Natural killer cell (primary cell): ENCODE measurements at regions not wholly inside any gene's neighbourhood (a gene's known extent, or its start where the extent isn't known, plus 50 kb on each side); places are given as distances from the start of the nearest gene placed in this dataset.

Source experiments
- ATAC-seq, 3 donors: fragments of 150-1000 bp in 2 of 3; fragments of 200-7000 bp in 1 of 3; cut with Tn5 transposase; 1 replicate in 1 of 3; 2 replicates in 2 of 3; pipeline ENCODE4 v1.10.0; 2021; ENCODE audit warnings: mild to moderate bottlenecking in 2 of 3, moderate library complexity in 2 of 3
- DNase-seq, 2 donors: peaks; one replicate each; pipeline versions ENCODE4 v3.0.0 to v3.0.0-alpha.2; 2013 to 2021; ENCODE audit warnings: mixed read lengths in 1 of 2
- H3K27ac ChIP-seq: one replicate; pipeline ENCODE4 v1.5.1; 2013; ENCODE audit warnings: mild to moderate bottlenecking, low read length
- H3K27me3 ChIP-seq: one replicate; pipeline ENCODE4 v1.6.1; 2013; ENCODE audit warnings: low read length; ENCODE audit not compliant: control insufficient read depth, insufficient read depth
- H3K36me3 ChIP-seq: one replicate; pipeline ENCODE4 v1.6.1; 2013; ENCODE audit warnings: low read length; ENCODE audit not compliant: control insufficient read depth, insufficient read depth
- H3K4me1 ChIP-seq: one replicate; pipeline ENCODE4 v1.6.1; 2013; ENCODE audit warnings: low read length; ENCODE audit not compliant: control insufficient read depth, insufficient read depth
- H3K4me3 ChIP-seq: one replicate; pipeline ENCODE4 v1.5.1; 2013; ENCODE audit warnings: low read length
- H3K9me3 ChIP-seq: one replicate; pipeline ENCODE4 v1.6.1; 2013; ENCODE audit warnings: low read length; ENCODE audit not compliant: control insufficient read depth, insufficient read depth
- H3K27ac Mint-ChIP-seq, 2 donors: one replicate each; pipeline ENCODE4 v1.8.0; 2022; ENCODE audit warnings: mild to moderate bottlenecking in 2 of 2, mixed read lengths in 2 of 2, moderate library complexity in 1 of 2
- H3K27me3 Mint-ChIP-seq, 2 donors: one replicate each; pipeline ENCODE4 v1.8.0; 2022; ENCODE audit warnings: low read depth in 2 of 2, mixed read lengths in 2 of 2
- H3K36me3 Mint-ChIP-seq: one replicate; pipeline ENCODE4 v1.8.0; 2022; ENCODE audit warnings: mixed read lengths
- H3K4me1 Mint-ChIP-seq, 2 donors: one replicate each; pipeline ENCODE4 v1.8.0; 2022; ENCODE audit warnings: mixed read lengths in 2 of 2
- H3K4me3 Mint-ChIP-seq: one replicate; pipeline ENCODE4 v1.8.0; 2022; ENCODE audit warnings: mild to moderate bottlenecking, moderate library complexity, mixed read lengths
- H3K9me3 Mint-ChIP-seq, 2 donors: one replicate each; pipeline ENCODE4 v1.8.0; 2022; ENCODE audit warnings: mixed read lengths in 2 of 2
- WGBS: methylation state at CpG from one replicate; pipeline ENCODE4 v1.1.7; 2013; ENCODE audit warnings: missing lambda C conversion rate; ENCODE audit not compliant: insufficient coverage; 5-methylcytosine and 5-hydroxymethylcytosine counted together
- intact Hi-C: fragments of 100-400 bp; cut with micrococcal nuclease; formaldehyde crosslinking; loops from one replicate; pipeline ENCODE4 v1.14.2; 2022
- TF ChIP-seq, protein P1 (sequence below): fragments of 200-600 bp; IDR thresholded peaks from one replicate; pipeline ENCODE4 v1.8.0; 2022; ENCODE audit warnings: antibody characterized with exemption

- TF ChIP-seq, protein P1, sequence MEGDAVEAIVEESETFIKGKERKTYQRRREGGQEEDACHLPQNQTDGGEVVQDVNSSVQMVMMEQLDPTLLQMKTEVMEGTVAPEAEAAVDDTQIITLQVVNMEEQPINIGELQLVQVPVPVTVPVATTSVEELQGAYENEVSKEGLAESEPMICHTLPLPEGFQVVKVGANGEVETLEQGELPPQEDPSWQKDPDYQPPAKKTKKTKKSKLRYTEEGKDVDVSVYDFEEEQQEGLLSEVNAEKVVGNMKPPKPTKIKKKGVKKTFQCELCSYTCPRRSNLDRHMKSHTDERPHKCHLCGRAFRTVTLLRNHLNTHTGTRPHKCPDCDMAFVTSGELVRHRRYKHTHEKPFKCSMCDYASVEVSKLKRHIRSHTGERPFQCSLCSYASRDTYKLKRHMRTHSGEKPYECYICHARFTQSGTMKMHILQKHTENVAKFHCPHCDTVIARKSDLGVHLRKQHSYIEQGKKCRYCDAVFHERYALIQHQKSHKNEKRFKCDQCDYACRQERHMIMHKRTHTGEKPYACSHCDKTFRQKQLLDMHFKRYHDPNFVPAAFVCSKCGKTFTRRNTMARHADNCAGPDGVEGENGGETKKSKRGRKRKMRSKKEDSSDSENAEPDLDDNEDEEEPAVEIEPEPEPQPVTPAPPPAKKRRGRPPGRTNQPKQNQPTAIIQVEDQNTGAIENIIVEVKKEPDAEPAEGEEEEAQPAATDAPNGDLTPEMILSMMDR = no peak
- no peak overlapping the region for H3K4me3 ChIP-seq
- H3K9me3 ChIP-seq = no peaks in the 10 kb centered on the region
- no peaks in the 10 kb centered on the region for H3K9me3 Mint-ChIP-seq
- 74% methylated on average over 1 of the region's 2 CpGs for WGBS
- H3K27me3 Mint-ChIP-seq = peaks cover 12 to 13% of the 10 kb centered on the region in 2 donors
- no peak overlapping the region for H3K27ac Mint-ChIP-seq
- intact Hi-C loops = no loop called here
- H3K4me1 ChIP-seq = no peaks in the 10 kb centered on the region
- ATAC-seq (no peak), DNase-seq (no peak)
- H3K36me3 ChIP-seq = no peaks in the 10 kb centered on the region
- no peak overlapping the region for H3K27ac ChIP-seq
- H3K36me3 Mint-ChIP-seq = no peaks in the 10 kb centered on the region
- no peaks in the 10 kb centered on the region for H3K27me3 ChIP-seq
- no peaks in the 10 kb centered on the region for H3K4me1 Mint-ChIP-seq
- no peak overlapping the region for H3K4me3 Mint-ChIP-seq
Observed at GRCh38 chr2:226664661-226665060, 135.0 kb downstream of the IRS1 start.

DNA sequence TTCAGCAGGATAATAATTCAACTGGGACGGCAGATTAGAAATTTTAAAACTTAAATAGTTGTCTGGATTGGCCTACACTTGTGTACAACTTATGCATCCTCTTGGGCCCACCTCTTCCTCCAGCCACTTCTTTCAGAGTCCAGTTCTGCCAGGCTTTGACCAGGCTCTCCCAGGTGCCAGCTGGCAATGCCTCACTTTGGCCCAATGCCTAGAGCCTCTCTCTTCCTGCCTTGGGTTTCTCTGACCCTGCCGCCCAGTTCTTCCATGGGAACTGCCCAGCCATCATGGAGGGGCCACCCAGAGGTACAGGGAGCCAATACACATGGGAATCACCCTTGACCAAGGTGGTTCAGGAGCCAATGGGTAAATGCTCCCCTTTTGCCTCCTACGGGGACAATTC lies 135.5 kb downstream of the IRS1 start:
- 75% methylated on average over 3 of the region's 3 CpGs for WGBS
- H3K36me3 ChIP-seq = no peaks in the 10 kb centered on the region
- H3K4me3 ChIP-seq = no peak overlapping the region
- Mint-ChIP-seq H3K27me3 (peaks cover 12 to 14% of the 10 kb centered on the region in 2 donors), H3K4me3 (no peak overlapping the region), H3K27ac (no peak overlapping the region), H3K9me3 (no peaks in the 10 kb centered on the region), H3K36me3 (no peaks in the 10 kb centered on the region), H3K4me1 (no peaks in the 10 kb centered on the region)
- ATAC-seq (no peak), DNase-seq (no peak)
- TF ChIP-seq, protein P1 = no peak
- H3K9me3 ChIP-seq = no peaks in the 10 kb centered on the region
- H3K27ac ChIP-seq = no peak overlapping the region
- no peaks in the 10 kb centered on the region for H3K4me1 ChIP-seq
- intact Hi-C loops = no loop called here
- H3K27me3 ChIP-seq = no peaks in the 10 kb centered on the region

DNA sequence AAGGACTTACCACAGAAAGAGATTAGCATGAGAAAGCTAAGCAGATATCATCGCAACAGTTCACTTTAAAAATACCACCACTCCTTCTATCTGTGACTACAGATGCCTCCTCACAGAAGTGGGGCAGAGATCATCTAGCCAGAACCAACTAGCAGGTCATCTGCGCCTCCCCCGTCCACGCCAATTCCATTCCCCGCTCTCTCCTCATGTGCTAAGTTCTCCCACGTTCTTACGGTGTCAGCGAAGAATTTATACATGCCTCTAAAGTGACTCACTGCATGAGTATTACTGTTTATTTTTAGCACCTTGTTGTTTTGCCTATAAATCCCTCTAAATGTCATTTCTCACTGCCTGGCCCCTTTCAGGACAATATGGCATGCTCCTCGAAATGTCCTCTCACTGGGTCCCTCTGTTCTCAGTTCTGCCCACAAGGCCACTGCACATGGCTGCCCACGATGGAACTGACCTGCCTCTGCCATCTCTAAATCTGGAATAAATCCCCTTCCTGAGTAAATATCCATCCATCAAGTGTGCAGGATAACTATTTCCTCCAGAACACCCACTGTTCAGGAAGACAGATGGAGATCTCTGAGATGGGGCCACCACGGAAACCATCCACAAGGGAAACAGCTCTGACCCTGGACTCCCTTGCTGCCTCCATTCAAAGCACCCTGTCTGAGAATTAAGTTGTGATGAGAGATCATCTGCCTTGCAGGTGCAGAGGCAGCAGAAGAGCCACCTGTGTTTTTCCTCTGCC lies 137.7 kb downstream of the IRS1 start:
- Mint-ChIP-seq H3K27ac (no peak overlapping the region), H3K4me3 (no peak overlapping the region), H3K9me3 (no peaks in the 10 kb centered on the region), H3K27me3 (peaks cover 5 to 12% of the 10 kb centered on the region in 2 donors), H3K36me3 (no peaks in the 10 kb centered on the region), H3K4me1 (no peaks in the 10 kb centered on the region)
- Histone ChIP-seq H3K4me3 (no peak overlapping the region), H3K27ac (no peak overlapping the region), H3K4me1 (no peaks in the 10 kb centered on the region), H3K9me3 (no peaks in the 10 kb centered on the region), H3K27me3 (no peaks in the 10 kb centered on the region), H3K36me3 (no peaks in the 10 kb centered on the region)
- no peak for DNase-seq
- TF ChIP-seq, protein P1 = no peak
- WGBS = 59% methylated on average over 11 of the region's 11 CpGs
- ATAC-seq = no peak
- intact Hi-C loops = no loop called here

GRCh38 chr2:226660526-226660925 lies 139.1 kb downstream of the IRS1 start:
- no peak for ATAC-seq
- no peaks in the 10 kb centered on the region for H3K27me3 ChIP-seq
- Mint-ChIP-seq H3K4me1 (no peaks in the 10 kb centered on the region), H3K27ac (no peak overlapping the region), H3K4me3 (no peak overlapping the region), H3K27me3 (peaks cover 5 to 11% of the 10 kb centered on the region in 2 donors), H3K36me3 (no peaks in the 10 kb centered on the region), H3K9me3 (no peaks in the 10 kb centered on the region)
- no peak overlapping the region for H3K4me3 ChIP-seq
- H3K27ac ChIP-seq = no peak overlapping the region
- 69% methylated on average over 1 of the region's 1 CpG for WGBS
- TF ChIP-seq, protein P1 = no peak
- no peak for DNase-seq
- no peaks in the 10 kb centered on the region for H3K9me3 ChIP-seq
- intact Hi-C loops = no loop called here
- H3K4me1 ChIP-seq = no peaks in the 10 kb centered on the region
- no peaks in the 10 kb centered on the region for H3K36me3 ChIP-seq
